ENCODE measurements at regions not wholly inside any gene's neighbourhood (a gene's known extent, or its start where the extent isn't known, plus 50 kb on each side); places are given as distances from the start of the nearest gene placed in this dataset.
A peak's percentile ranks its signal among the peaks of the same experiment; 100 is the strongest.
"Not testable (repeated sequence)": the region's sequence is repeated elsewhere in the genome, so short reads cannot be mapped to it uniquely, and the experiment has no call there.

- not testable (repeated sequence) for DNase-seq (ENCODE audit: low spot score)
Observed at GRCh38 chr1:273772-274171, 177.7 kb downstream of the OR4F29 start.

GRCh38 chr1:267815-268214, 183.7 kb downstream of the OR4F29 start:
- peak; percentile 44 for DNase-seq (ENCODE audit: low spot score)

Measured in umbilical cord (tissue), 1 donor.